Naive thymus-derived CD4-positive, alpha-beta T cell (primary cell): ENCODE measurements at regions not wholly inside any gene's neighbourhood (a gene's known extent, or its start where the extent isn't known, plus 50 kb on each side); places are given as distances from the start of the nearest gene placed in this dataset.

Experiments
- ATAC-seq: fragments of 150-1000 bp; cut with Tn5 transposase; 2 replicates; pipeline ENCODE4 v1.10.0; 2021; ENCODE audit warnings: mild to moderate bottlenecking, moderate library complexity
- CTCF ChIA-PET: fragments of 350-600 bp; sonication (Branson Sonifier 250); formaldehyde crosslinking; loops from one replicate; lab custom pipeline; 2021; ENCODE audit warnings: antibody characterized with exemption; lab: Charles Lee
- POLR2A ChIA-PET: fragments of 350-600 bp; sonication (Branson Sonifier 250); formaldehyde crosslinking; loops from one replicate; lab custom pipeline; 2021; ENCODE audit warnings: antibody characterized with exemption, inconsistent platforms; lab: Charles Lee
- DNase-seq, 9 donors: peaks; one replicate each; pipeline versions ENCODE4 v3.0.0 to v3.0.0-alpha.2; 2020 to 2022; ENCODE audit warnings: mixed read lengths in 1 of 9
- H3K27ac ChIP-seq: one replicate; pipeline ENCODE4 v1.7.0; 2013; ENCODE audit warnings: mild to moderate bottlenecking, low read depth, low read length, moderate library complexity
- H3K27me3 ChIP-seq, 2 donors: one replicate each; pipeline ENCODE4 v1.7.0; 2013; ENCODE audit warnings: low read length in 2 of 2, mild to moderate bottlenecking in 2 of 2, moderate library complexity in 2 of 2; ENCODE audit not compliant: control insufficient read depth in 2 of 2, insufficient read depth in 2 of 2
- H3K36me3 ChIP-seq, 3 experiments: 1 replicate in 2 of 3; 2 replicates in 1 of 3; pipeline ENCODE4 v1.7.0; 2013; ENCODE audit warnings: low read length in 3 of 3, mild to moderate bottlenecking in 3 of 3, moderate library complexity in 1 of 3; ENCODE audit not compliant: insufficient read depth in 3 of 3, control insufficient read depth in 2 of 3
- H3K4me1 ChIP-seq, 2 donors: one replicate each; pipeline ENCODE4 v1.7.0; 2013; ENCODE audit warnings: low read length in 2 of 2, mild to moderate bottlenecking in 2 of 2, moderate library complexity in 1 of 2; ENCODE audit not compliant: control insufficient read depth in 2 of 2, insufficient read depth in 2 of 2
- H3K4me3 ChIP-seq: 2 replicates; pipeline ENCODE4 v1.7.0; 2013; ENCODE audit warnings: mild to moderate bottlenecking, low read length
- H3K9me3 ChIP-seq, 3 experiments: 1 replicate in 2 of 3; 2 replicates in 1 of 3; pipeline ENCODE4 v1.7.0; 2013; ENCODE audit warnings: low read length in 3 of 3; ENCODE audit not compliant: control insufficient read depth in 2 of 3
- H3K27ac Mint-ChIP-seq, 9 donors: one replicate each; pipeline ENCODE4 v1.8.0; 2020 to 2022; ENCODE audit warnings: mixed read lengths in 9 of 9, mild to moderate bottlenecking in 8 of 9, moderate library complexity in 5 of 9, inconsistent platforms in 2 of 9
- H3K27me3 Mint-ChIP-seq, 5 donors: one replicate each; pipeline ENCODE4 v1.8.0; 2021 to 2022; ENCODE audit warnings: mixed read lengths in 5 of 5, mild to moderate bottlenecking in 1 of 5
- H3K36me3 Mint-ChIP-seq, 5 donors: one replicate each; pipeline ENCODE4 v1.8.0; 2020 to 2022; ENCODE audit warnings: mixed read lengths in 5 of 5, mild to moderate bottlenecking in 3 of 5, inconsistent platforms in 1 of 5
- H3K4me1 Mint-ChIP-seq, 7 donors: one replicate each; pipeline ENCODE4 v1.8.0; 2020 to 2022; ENCODE audit warnings: mixed read lengths in 7 of 7, mild to moderate bottlenecking in 3 of 7, inconsistent platforms in 1 of 7
- H3K4me3 Mint-ChIP-seq, 10 donors: one replicate each; pipeline ENCODE4 v1.8.0; 2020 to 2022; ENCODE audit warnings: mild to moderate bottlenecking in 10 of 10, mixed read lengths in 10 of 10, moderate library complexity in 6 of 10, inconsistent platforms in 2 of 10
- H3K9me3 Mint-ChIP-seq, 11 donors: one replicate each; pipeline ENCODE4 v1.8.0; 2020 to 2022; ENCODE audit warnings: mixed read lengths in 11 of 11, mild to moderate bottlenecking in 4 of 11, inconsistent platforms in 1 of 11, moderate library complexity in 1 of 11
- intact Hi-C, 2 donors: fragments of 100-400 bp; cut with micrococcal nuclease; formaldehyde crosslinking; loops; one replicate each; pipeline ENCODE4 v1.15.1; 2023

DNA sequence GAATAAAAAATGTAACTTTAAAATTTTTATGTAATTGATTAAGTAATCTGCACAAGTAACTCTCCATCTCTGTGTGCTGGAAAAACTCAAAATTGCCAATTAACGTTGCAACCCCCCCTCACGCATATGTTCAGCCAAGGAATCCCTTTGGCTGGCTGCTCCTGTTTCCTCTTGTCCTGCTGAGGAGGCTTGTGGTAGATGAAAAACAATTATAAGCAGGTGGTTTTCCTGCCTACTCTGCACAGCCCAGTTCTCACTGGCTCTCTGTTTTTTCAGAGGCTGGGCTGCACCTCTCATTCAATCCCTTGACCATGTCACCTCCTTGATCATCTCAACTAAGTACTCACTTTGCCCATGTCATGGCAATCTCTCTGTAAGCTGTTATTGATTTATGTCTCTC, 1068.4 kb downstream of the ARAP2 start:
- CTCF ChIA-PET = no interaction called here
- ATAC-seq = no peak

DNA sequence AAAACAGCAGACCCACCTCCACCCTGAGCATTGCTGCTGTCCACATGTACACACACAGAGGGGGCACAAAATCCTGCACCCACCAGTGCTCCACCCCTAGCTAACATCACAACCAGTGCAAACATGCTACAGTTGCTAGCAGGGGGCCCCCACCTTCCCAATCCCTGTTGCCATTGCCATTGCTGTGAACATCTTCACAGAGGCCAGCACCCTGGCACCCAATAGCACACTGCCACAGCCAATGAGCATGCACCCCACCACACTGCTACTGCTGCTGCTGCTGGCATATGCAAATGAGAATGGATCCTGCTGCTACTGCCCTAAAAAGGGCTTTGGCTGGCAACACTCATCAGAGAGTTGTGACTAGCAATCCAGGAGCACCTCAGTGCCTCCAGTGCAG, 1061.9 kb downstream of the ARAP2 start:
- ChIA-PET CTCF (no interaction called here), POLR2A (no interaction called here)
- Histone ChIP-seq H3K9me3 (no peaks in the 10 kb centered on the region), H3K36me3 (no peaks in the 10 kb centered on the region), H3K4me1 (no peaks in the 10 kb centered on the region), H3K27ac (no peak overlapping the region), H3K4me3 (no peak overlapping the region), H3K27me3 (no peaks in the 10 kb centered on the region)
- ATAC-seq (no peak), DNase-seq (no peak)
- Mint-ChIP-seq H3K9me3 (peaks cover 0 to 11% (median 7%) of the 10 kb centered on the region in 11 donors), H3K27me3 (no peaks in the 10 kb centered on the region), H3K4me1 (no peaks in the 10 kb centered on the region), H3K4me3 (no peak overlapping the region), H3K36me3 (no peaks in the 10 kb centered on the region), H3K27ac (no peak overlapping the region)
- intact Hi-C loops = no loop called here

More for the DNA sequence above, 1068.4 kb downstream of the ARAP2 start:
- POLR2A ChIA-PET = no interaction called here
- no peak overlapping the region for H3K27ac Mint-ChIP-seq
- H3K27me3 Mint-ChIP-seq = no peaks in the 10 kb centered on the region
- Histone ChIP-seq H3K27ac (no peak overlapping the region), H3K9me3 (no peaks in the 10 kb centered on the region), H3K4me1 (no peaks in the 10 kb centered on the region), H3K4me3 (no peak overlapping the region), H3K27me3 (no peaks in the 10 kb centered on the region), H3K36me3 (no peaks in the 10 kb centered on the region)
- DNase-seq = no peak
- H3K4me1 Mint-ChIP-seq = no peaks in the 10 kb centered on the region
- no peak overlapping the region for H3K4me3 Mint-ChIP-seq
- intact Hi-C loops = no loop called here
- H3K9me3 Mint-ChIP-seq = peaks cover 0 to 12% (median 1%) of the 10 kb centered on the region in 11 donors
- no peaks in the 10 kb centered on the region for H3K36me3 Mint-ChIP-seq

- DNase-seq = no peak
- ChIA-PET POLR2A (no interaction called here), CTCF (no interaction called here)
- Histone ChIP-seq H3K9me3 (no peaks in the 10 kb centered on the region), H3K4me3 (no peak overlapping the region), H3K27ac (no peak overlapping the region), H3K36me3 (no peaks in the 10 kb centered on the region), H3K27me3 (no peaks in the 10 kb centered on the region), H3K4me1 (no peaks in the 10 kb centered on the region)
- H3K27ac Mint-ChIP-seq = no peak overlapping the region
- no peaks in the 10 kb centered on the region for H3K36me3 Mint-ChIP-seq
- ATAC-seq = no peak
- H3K27me3 Mint-ChIP-seq = no peaks in the 10 kb centered on the region
- peaks cover 0 to 12% (median 0%) of the 10 kb centered on the region in 11 donors for H3K9me3 Mint-ChIP-seq
- intact Hi-C loops = no loop called here
- no peaks in the 10 kb centered on the region for H3K4me1 Mint-ChIP-seq
- H3K4me3 Mint-ChIP-seq = no peak overlapping the region
Observed at GRCh38 chr4:35189988-35190613, 1054.2 kb downstream of the ARAP2 start.

- no peaks in the 10 kb centered on the region for H3K27me3 Mint-ChIP-seq
- DNase-seq (no peak), ATAC-seq (no peak)
- no peaks in the 10 kb centered on the region for H3K27me3 ChIP-seq
- H3K36me3 Mint-ChIP-seq = no peaks in the 10 kb centered on the region
- no peak overlapping the region for H3K27ac Mint-ChIP-seq
- no peaks in the 10 kb centered on the region for H3K4me1 ChIP-seq
- H3K9me3 Mint-ChIP-seq = peaks cover 0 to 8% (median 3%) of the 10 kb centered on the region in 11 donors
- POLR2A ChIA-PET = no interaction called here
- H3K9me3 ChIP-seq = peaks cover 0 to 4% (median 0%) of the 10 kb centered on the region in 3 experiments
- CTCF ChIA-PET = no interaction called here
- no peaks in the 10 kb centered on the region for H3K36me3 ChIP-seq
- H3K4me3 ChIP-seq = no peak overlapping the region
- H3K27ac ChIP-seq = no peak overlapping the region
- H3K4me3 Mint-ChIP-seq = no peak overlapping the region
- intact Hi-C loops = no loop called here
- no peaks in the 10 kb centered on the region for H3K4me1 Mint-ChIP-seq
Observed at GRCh38 chr4:35201403-35201802, 1042.9 kb downstream of the ARAP2 start.

DNA sequence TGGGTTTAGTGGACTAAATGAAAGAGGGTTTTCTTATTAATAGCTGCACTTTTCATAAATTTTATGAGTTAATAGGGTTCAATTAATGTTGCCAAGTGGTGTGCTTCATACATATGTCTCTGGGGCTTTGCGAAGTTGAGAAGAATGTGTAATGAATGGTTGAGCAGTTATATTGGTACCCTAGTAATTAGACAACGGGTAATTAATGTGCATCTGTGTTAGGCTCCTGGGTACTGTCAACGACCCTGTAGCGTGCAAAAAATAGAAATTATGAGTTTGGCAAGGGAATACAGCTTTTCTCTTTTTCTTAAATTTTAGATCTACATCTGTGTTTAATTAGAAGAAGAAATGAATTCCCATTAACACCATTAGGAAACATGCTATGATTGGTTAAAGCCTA, 1027.7 kb downstream of the ARAP2 start:
- Histone ChIP-seq H3K27ac (no peak overlapping the region), H3K27me3 (no peaks in the 10 kb centered on the region), H3K9me3 (no peaks in the 10 kb centered on the region), H3K4me1 (no peaks in the 10 kb centered on the region), H3K36me3 (no peaks in the 10 kb centered on the region), H3K4me3 (no peak overlapping the region)
- CTCF ChIA-PET = no interaction called here
- intact Hi-C loops = no loop called here
- no peak overlapping the region for H3K4me3 Mint-ChIP-seq
- H3K27me3 Mint-ChIP-seq = no peaks in the 10 kb centered on the region
- no peaks in the 10 kb centered on the region for H3K36me3 Mint-ChIP-seq
- no peak for DNase-seq
- POLR2A ChIA-PET = no interaction called here
- H3K27ac Mint-ChIP-seq = no peak overlapping the region
- ATAC-seq = no peak
- no peaks in the 10 kb centered on the region for H3K4me1 Mint-ChIP-seq
- peaks cover 0 to 7% (median 0%) of the 10 kb centered on the region in 11 donors for H3K9me3 Mint-ChIP-seq

- POLR2A ChIA-PET = no interaction called here
- CTCF ChIA-PET = no interaction called here
- Mint-ChIP-seq H3K4me3 (no peak overlapping the region), H3K36me3 (no peaks in the 10 kb centered on the region), H3K27ac (no peak overlapping the region), H3K4me1 (no peaks in the 10 kb centered on the region), H3K27me3 (no peaks in the 10 kb centered on the region), H3K9me3 (peaks cover 0 to 7% (median 0%) of the 10 kb centered on the region in 11 donors)
- Histone ChIP-seq H3K27me3 (no peaks in the 10 kb centered on the region), H3K9me3 (no peaks in the 10 kb centered on the region), H3K4me1 (no peaks in the 10 kb centered on the region), H3K36me3 (no peaks in the 10 kb centered on the region), H3K27ac (no peak overlapping the region), H3K4me3 (no peak overlapping the region)
- ATAC-seq (no peak), DNase-seq (no peak)
- intact Hi-C loops = no loop called here
Observed at GRCh38 chr4:35217331-35217730, 1027.0 kb downstream of the ARAP2 start.

- no peaks in the 10 kb centered on the region for H3K36me3 ChIP-seq
- no peak overlapping the region for H3K27ac ChIP-seq
- Mint-ChIP-seq H3K36me3 (no peaks in the 10 kb centered on the region), H3K27me3 (no peaks in the 10 kb centered on the region), H3K27ac (no peak overlapping the region), H3K9me3 (peaks cover 0 to 21% (median under 1%) of the 10 kb centered on the region in 11 donors), H3K4me1 (no peaks in the 10 kb centered on the region), H3K4me3 (no peak overlapping the region)
- H3K4me3 ChIP-seq = no peak overlapping the region
- intact Hi-C loops = no loop called here
- DNase-seq (no peak), ATAC-seq (no peak)
- ChIA-PET POLR2A (no interaction called here), CTCF (no interaction called here)
- no peaks in the 10 kb centered on the region for H3K27me3 ChIP-seq
- H3K4me1 ChIP-seq = no peaks in the 10 kb centered on the region
- H3K9me3 ChIP-seq = no peaks in the 10 kb centered on the region
Observed at GRCh38 chr4:35228313-35228712, 1016.0 kb downstream of the ARAP2 start.
